WTC11 (cell line): ENCODE measurements at regions not wholly inside any gene's neighbourhood (a gene's known extent, or its start where the extent isn't known, plus 50 kb on each side); places are given as distances from the start of the nearest gene placed in this dataset.

Source experiments
- ATAC-seq: fragments of 200-7000 bp; cut with Tn5 transposase; 2 replicates; pipeline ENCODE4 v1.10.0; 2021; ENCODE audit warnings: mild to moderate bottlenecking, moderate library complexity
- CTCF ChIA-PET: fragments of 300-600 bp; sonication (Branson Sonifier 250); formaldehyde crosslinking; loops from one replicate; lab custom pipeline; 2021; ENCODE audit warnings: antibody characterized with exemption; lab: Charles Lee
- POLR2A ChIA-PET: fragments of 350-600 bp; sonication (Branson Sonifier 250); formaldehyde crosslinking; loops from one replicate; lab custom pipeline; 2021; ENCODE audit warnings: antibody characterized with exemption; lab: Charles Lee
- DNase-seq: peaks from one replicate; pipeline ENCODE4 v3.0.0; 2021; ENCODE audit warnings: low spot score
- H3K27ac Mint-ChIP-seq: 2 replicates; pipeline ENCODE4 v1.8.0; 2021; ENCODE audit warnings: mixed read lengths
- H3K27me3 Mint-ChIP-seq: 2 replicates; pipeline ENCODE4 v1.8.0; 2021; ENCODE audit warnings: low read depth, mild to moderate bottlenecking, moderate library complexity, mixed read lengths
- H3K36me3 Mint-ChIP-seq: 2 replicates; pipeline ENCODE4 v1.8.0; 2021; ENCODE audit warnings: mixed read lengths
- H3K4me1 Mint-ChIP-seq: 2 replicates; pipeline ENCODE4 v1.8.0; 2022; ENCODE audit warnings: mixed read lengths
- H3K4me3 Mint-ChIP-seq: 2 replicates; pipeline ENCODE4 v1.8.0; 2021; ENCODE audit warnings: mild to moderate bottlenecking, moderate library complexity, mixed read lengths
- H3K9me3 Mint-ChIP-seq: 2 replicates; pipeline ENCODE4 v1.8.0; 2021; ENCODE audit warnings: mixed read lengths
- CREB1 ChIP-seq: sonication (generic); formaldehyde crosslinking; IDR thresholded peaks from 2 replicates; pipeline ENCODE4 v1.8.0; 2023; ENCODE audit warnings: mild to moderate bottlenecking, missing genetic modification reagents
- CREM ChIP-seq: sonication (generic); formaldehyde crosslinking; IDR thresholded peaks from 2 replicates; pipeline ENCODE4 v1.8.1; 2022; ENCODE audit warnings: mild to moderate bottlenecking, missing genetic modification reagents, moderate library complexity
- CTCF ChIP-seq: fragments of 200-600 bp; IDR thresholded peaks from 2 replicates; pipeline ENCODE4 v1.8.0; 2022; ENCODE audit warnings: antibody characterized with exemption
- ELF4 ChIP-seq: sonication (generic); formaldehyde crosslinking; IDR thresholded peaks from 2 replicates; pipeline ENCODE4 v1.8.1; 2022; ENCODE audit warnings: low read depth, mild to moderate bottlenecking, moderate library complexity, missing genetic modification reagents
- FOXP1 ChIP-seq: sonication (generic); formaldehyde crosslinking; IDR thresholded peaks from 2 replicates; pipeline ENCODE4 v1.8.0; 2022; ENCODE audit warnings: missing genetic modification reagents, mild to moderate bottlenecking, moderate library complexity, borderline replicate concordance
- GRHL2 ChIP-seq: fragments of 250-450 bp; sonication (Bioruptor Pico); IDR thresholded peaks from 2 replicates; pipeline ENCODE4 v1.8.0; 2022; ENCODE audit warnings: mild to moderate bottlenecking, moderate library complexity; ENCODE audit not compliant: insufficient replicate concordance, severe bottlenecking
- JUN ChIP-seq: sonication (generic); formaldehyde crosslinking; IDR thresholded peaks from 2 replicates; pipeline ENCODE4 v1.8.0; 2023; ENCODE audit warnings: mild to moderate bottlenecking, missing genetic modification reagents
- NFE2L1 ChIP-seq: sonication (generic); formaldehyde crosslinking; IDR thresholded peaks from 2 replicates; pipeline ENCODE4 v1.8.1; 2023; ENCODE audit warnings: missing genetic modification reagents
- NR3C1 ChIP-seq: sonication (generic); formaldehyde crosslinking; conservative IDR thresholded peaks from 2 replicates; pipeline ENCODE4 v1.8.1; 2023; ENCODE audit warnings: low read depth, mild to moderate bottlenecking, missing genetic modification reagents
- OVOL2 ChIP-seq: fragments of 250-450 bp; sonication (Bioruptor Pico); IDR thresholded peaks from 2 replicates; pipeline ENCODE4 v1.9.0; 2021; ENCODE audit warnings: mild to moderate bottlenecking, borderline replicate concordance
- PRRX2 ChIP-seq: fragments of 250-450 bp; sonication (Bioruptor Pico); IDR thresholded peaks from 2 replicates; pipeline ENCODE4 v1.8.0; 2021; ENCODE audit warnings: mild to moderate bottlenecking
- RELA ChIP-seq: sonication (generic); formaldehyde crosslinking; IDR thresholded peaks from 2 replicates; pipeline ENCODE4 v1.8.1; 2022; ENCODE audit warnings: missing genetic modification reagents, mild to moderate bottlenecking, borderline replicate concordance
- SP1 ChIP-seq: sonication (generic); formaldehyde crosslinking; conservative IDR thresholded peaks from 2 replicates; pipeline ENCODE4 v1.8.1; 2022; ENCODE audit warnings: missing genetic modification reagents
- TEAD4 ChIP-seq: sonication (generic); formaldehyde crosslinking; IDR thresholded peaks from 2 replicates; pipeline ENCODE4 v1.8.0; 2022; ENCODE audit warnings: mild to moderate bottlenecking, missing genetic modification reagents
- ZNF219 ChIP-seq: sonication (generic); formaldehyde crosslinking; IDR thresholded peaks from 2 replicates; pipeline ENCODE4 v1.8.0; 2023; ENCODE audit warnings: missing genetic modification reagents, mild to moderate bottlenecking, borderline replicate concordance
- ZNF263 ChIP-seq: sonication (generic); formaldehyde crosslinking; IDR thresholded peaks from 2 replicates; pipeline ENCODE4 v1.8.1; 2022; ENCODE audit warnings: low read depth, mild to moderate bottlenecking, moderate library complexity, missing genetic modification reagents
- ZNF317 ChIP-seq: sonication (generic); formaldehyde crosslinking; IDR thresholded peaks from 2 replicates; pipeline ENCODE4 v1.8.1; 2023; ENCODE audit warnings: low read depth, mild to moderate bottlenecking, moderate library complexity, missing genetic modification reagents, borderline replicate concordance
- ZNF416 ChIP-seq: fragments of 250-450 bp; sonication (Bioruptor Pico); IDR thresholded peaks from 2 replicates; pipeline ENCODE4 v1.9.0; 2021; ENCODE audit warnings: mild to moderate bottlenecking, inconsistent platforms
- ZNF671 ChIP-seq: fragments of 250-450 bp; sonication (Bioruptor Pico); IDR thresholded peaks from 2 replicates; pipeline ENCODE4 v1.8.0; 2021; ENCODE audit warnings: mild to moderate bottlenecking
- TF ChIP-seq, protein P1 (sequence below): sonication (generic); formaldehyde crosslinking; IDR thresholded peaks from 2 replicates; pipeline ENCODE4 v1.8.1; 2022; ENCODE audit warnings: low read depth, mild to moderate bottlenecking, moderate library complexity, missing genetic modification reagents, borderline replicate concordance
- TF ChIP-seq, protein P2 (sequence below): sonication (generic); formaldehyde crosslinking; IDR thresholded peaks from 2 replicates; pipeline ENCODE4 v1.8.0; 2023; ENCODE audit warnings: mild to moderate bottlenecking, missing genetic modification reagents
- TF ChIP-seq, protein P3 (sequence below): sonication (generic); formaldehyde crosslinking; IDR thresholded peaks from 2 replicates; pipeline ENCODE4 v1.8.1; 2022; ENCODE audit warnings: mild to moderate bottlenecking, missing genetic modification reagents, moderate library complexity, borderline replicate concordance
- TF ChIP-seq, protein P4 (sequence below): fragments of 250-450 bp; sonication (Bioruptor Pico); conservative IDR thresholded peaks from 2 replicates; pipeline ENCODE4 v1.9.0; 2021; ENCODE audit warnings: mild to moderate bottlenecking
- TF ChIP-seq, protein P5 (sequence below): fragments of 250-450 bp; sonication (Bioruptor Pico); IDR thresholded peaks from 2 replicates; pipeline ENCODE4 v1.8.0; 2021; ENCODE audit warnings: mild to moderate bottlenecking

GRCh38 chr9:107992271-107992670 is 502.7 kb upstream of the KLF4 start:
- DNase-seq (no peak), ATAC-seq (no peak)
- Mint-ChIP-seq H3K9me3 (peaks cover 4% of the 10 kb centered on the region; the same call in 1 of the 2 replicates), H3K27me3 (no peaks in the 10 kb centered on the region), H3K4me3 (no peak overlapping the region), H3K27ac (no peak overlapping the region), H3K4me1 (no peaks in the 10 kb centered on the region), H3K36me3 (no peaks in the 10 kb centered on the region)
- TF ChIP-seq SP1 (CRISPR knock-in tag) (no peak), JUN (CRISPR knock-in tag) (no peak), FOXP1 (no peak), ZNF317 (CRISPR knock-in tag) (no peak), CREB1 (CRISPR knock-in tag) (no peak), ELF4 (CRISPR knock-in tag) (no peak), ZNF671 (CRISPR knock-in tag) (no peak), PRRX2 (CRISPR knock-in tag) (no peak)
- ChIA-PET POLR2A (no interaction called here), CTCF (no interaction called here)

GRCh38 chr9:107991581-107991980 is 502.0 kb upstream of the KLF4 start:
- Mint-ChIP-seq H3K4me3 (no peak overlapping the region), H3K27me3 (no peaks in the 10 kb centered on the region), H3K36me3 (no peaks in the 10 kb centered on the region), H3K9me3 (peaks cover 4% of the 10 kb centered on the region; the same call in 1 of the 2 replicates), H3K27ac (no peak overlapping the region), H3K4me1 (no peaks in the 10 kb centered on the region)
- ATAC-seq, result no peak
- ChIA-PET CTCF (no interaction called here), POLR2A (no interaction called here)
- no peak for DNase-seq
- TF ChIP-seq, protein P1, sequence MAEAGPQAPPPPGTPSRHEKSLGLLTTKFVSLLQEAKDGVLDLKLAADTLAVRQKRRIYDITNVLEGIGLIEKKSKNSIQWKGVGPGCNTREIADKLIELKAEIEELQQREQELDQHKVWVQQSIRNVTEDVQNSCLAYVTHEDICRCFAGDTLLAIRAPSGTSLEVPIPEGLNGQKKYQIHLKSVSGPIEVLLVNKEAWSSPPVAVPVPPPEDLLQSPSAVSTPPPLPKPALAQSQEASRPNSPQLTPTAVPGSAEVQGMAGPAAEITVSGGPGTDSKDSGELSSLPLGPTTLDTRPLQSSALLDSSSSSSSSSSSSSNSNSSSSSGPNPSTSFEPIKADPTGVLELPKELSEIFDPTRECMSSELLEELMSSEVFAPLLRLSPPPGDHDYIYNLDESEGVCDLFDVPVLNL (CRISPR knock-in tag), result no peak
- TF ChIP-seq NR3C1 (no peak), FOXP1 (no peak), NFE2L1 (CRISPR knock-in tag) (no peak), CREM (CRISPR knock-in tag) (no peak), TEAD4 (no peak), JUN (CRISPR knock-in tag) (no peak), GRHL2 (no peak)
- TF ChIP-seq, protein P2, sequence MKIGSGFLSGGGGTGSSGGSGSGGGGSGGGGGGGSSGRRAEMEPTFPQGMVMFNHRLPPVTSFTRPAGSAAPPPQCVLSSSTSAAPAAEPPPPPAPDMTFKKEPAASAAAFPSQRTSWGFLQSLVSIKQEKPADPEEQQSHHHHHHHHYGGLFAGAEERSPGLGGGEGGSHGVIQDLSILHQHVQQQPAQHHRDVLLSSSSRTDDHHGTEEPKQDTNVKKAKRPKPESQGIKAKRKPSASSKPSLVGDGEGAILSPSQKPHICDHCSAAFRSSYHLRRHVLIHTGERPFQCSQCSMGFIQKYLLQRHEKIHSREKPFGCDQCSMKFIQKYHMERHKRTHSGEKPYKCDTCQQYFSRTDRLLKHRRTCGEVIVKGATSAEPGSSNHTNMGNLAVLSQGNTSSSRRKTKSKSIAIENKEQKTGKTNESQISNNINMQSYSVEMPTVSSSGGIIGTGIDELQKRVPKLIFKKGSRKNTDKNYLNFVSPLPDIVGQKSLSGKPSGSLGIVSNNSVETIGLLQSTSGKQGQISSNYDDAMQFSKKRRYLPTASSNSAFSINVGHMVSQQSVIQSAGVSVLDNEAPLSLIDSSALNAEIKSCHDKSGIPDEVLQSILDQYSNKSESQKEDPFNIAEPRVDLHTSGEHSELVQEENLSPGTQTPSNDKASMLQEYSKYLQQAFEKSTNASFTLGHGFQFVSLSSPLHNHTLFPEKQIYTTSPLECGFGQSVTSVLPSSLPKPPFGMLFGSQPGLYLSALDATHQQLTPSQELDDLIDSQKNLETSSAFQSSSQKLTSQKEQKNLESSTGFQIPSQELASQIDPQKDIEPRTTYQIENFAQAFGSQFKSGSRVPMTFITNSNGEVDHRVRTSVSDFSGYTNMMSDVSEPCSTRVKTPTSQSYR (CRISPR knock-in tag), result no peak

DNA sequence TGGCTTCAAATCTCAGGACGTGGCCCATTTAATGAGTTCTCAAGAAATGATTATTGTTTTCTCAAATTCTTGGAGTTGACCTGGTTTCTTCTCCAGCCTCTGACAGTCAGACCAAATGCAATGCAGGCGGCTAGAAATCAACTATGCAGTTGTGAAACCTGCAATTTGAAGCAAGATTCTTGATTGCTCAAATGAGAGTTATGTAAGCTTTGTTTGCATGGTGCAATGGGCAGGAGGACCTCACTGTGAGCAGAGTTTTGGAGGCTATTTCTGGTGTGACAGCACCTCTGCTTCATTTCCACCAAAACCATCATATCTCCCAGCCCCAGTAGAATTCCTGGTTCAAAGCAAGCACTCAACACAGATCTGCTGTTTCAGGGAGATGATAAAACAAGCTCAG is 500.0 kb upstream of the KLF4 start:
- no peak overlapping the region for H3K4me3 Mint-ChIP-seq
- CTCF ChIA-PET, result no interaction called here
- no peaks in the 10 kb centered on the region for H3K4me1 Mint-ChIP-seq
- H3K27me3 Mint-ChIP-seq, result no peaks in the 10 kb centered on the region
- peaks cover 4% of the 10 kb centered on the region; the same call in 1 of the 2 replicates for H3K9me3 Mint-ChIP-seq
- no peak for ATAC-seq
- no peak for DNase-seq
- H3K36me3 Mint-ChIP-seq, result no peaks in the 10 kb centered on the region
- H3K27ac Mint-ChIP-seq, result no peak overlapping the region
- POLR2A ChIA-PET, result no interaction called here
- TF ChIP-seq ZNF416 (CRISPR knock-in tag) (no peak), RELA (CRISPR knock-in tag) (no peak), JUN (CRISPR knock-in tag) (no peak), OVOL2 (CRISPR knock-in tag) (no peak), ZNF263 (CRISPR knock-in tag) (no peak), CTCF (no peak), ZNF219 (CRISPR knock-in tag) (no peak)
- TF ChIP-seq, protein P3, sequence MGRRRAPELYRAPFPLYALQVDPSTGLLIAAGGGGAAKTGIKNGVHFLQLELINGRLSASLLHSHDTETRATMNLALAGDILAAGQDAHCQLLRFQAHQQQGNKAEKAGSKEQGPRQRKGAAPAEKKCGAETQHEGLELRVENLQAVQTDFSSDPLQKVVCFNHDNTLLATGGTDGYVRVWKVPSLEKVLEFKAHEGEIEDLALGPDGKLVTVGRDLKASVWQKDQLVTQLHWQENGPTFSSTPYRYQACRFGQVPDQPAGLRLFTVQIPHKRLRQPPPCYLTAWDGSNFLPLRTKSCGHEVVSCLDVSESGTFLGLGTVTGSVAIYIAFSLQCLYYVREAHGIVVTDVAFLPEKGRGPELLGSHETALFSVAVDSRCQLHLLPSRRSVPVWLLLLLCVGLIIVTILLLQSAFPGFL (CRISPR knock-in tag), result no peak
- TF ChIP-seq, protein P4, sequence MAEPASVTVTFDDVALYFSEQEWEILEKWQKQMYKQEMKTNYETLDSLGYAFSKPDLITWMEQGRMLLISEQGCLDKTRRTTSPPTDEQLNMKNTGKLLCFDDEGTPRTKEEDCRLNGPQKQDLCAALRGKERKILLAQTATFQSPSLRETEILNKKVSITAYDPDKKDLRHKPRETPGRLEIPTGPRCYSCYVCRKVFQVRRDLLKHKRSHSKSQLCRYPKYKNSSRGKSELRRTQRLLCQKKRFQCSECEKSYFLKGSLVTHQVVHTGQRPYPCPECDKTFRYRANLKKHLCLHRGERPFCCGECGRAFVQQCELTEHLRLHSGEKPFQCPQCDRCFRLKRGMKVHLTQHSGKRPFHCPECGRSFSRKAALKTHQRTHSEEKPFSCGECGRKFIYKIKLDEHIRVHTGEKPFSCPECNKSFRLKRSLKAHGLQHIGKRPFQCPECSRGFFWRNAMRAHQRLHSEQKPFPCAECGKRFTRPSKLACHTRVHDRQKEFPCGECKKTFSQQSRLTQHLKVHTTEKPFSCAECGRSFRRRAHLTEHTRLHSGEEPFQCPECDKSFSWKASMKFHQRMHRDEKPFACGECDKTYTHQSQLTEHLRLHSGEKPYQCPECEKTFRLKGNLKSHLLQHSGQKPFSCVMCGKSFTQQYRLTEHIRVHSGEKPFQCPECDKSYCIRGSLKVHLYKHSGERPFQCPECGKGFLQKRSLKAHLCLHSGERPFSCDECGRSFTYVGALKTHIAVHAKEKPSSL, result no peak
- TF ChIP-seq, protein P5, sequence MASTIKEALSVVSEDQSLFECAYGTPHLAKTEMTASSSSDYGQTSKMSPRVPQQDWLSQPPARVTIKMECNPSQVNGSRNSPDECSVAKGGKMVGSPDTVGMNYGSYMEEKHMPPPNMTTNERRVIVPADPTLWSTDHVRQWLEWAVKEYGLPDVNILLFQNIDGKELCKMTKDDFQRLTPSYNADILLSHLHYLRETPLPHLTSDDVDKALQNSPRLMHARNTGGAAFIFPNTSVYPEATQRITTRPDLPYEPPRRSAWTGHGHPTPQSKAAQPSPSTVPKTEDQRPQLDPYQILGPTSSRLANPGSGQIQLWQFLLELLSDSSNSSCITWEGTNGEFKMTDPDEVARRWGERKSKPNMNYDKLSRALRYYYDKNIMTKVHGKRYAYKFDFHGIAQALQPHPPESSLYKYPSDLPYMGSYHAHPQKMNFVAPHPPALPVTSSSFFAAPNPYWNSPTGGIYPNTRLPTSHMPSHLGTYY (CRISPR knock-in tag), result no peak
